NCI-H82 treated with DMSO at 0.1 percent for 48 hours (cell line): ENCODE measurements at regions not wholly inside any gene's neighbourhood (a gene's known extent, or its start where the extent isn't known, plus 50 kb on each side); places are given as distances from the start of the nearest gene placed in this dataset.
"Not testable (repeated sequence)": the region's sequence is repeated elsewhere in the genome, so short reads cannot be mapped to it uniquely, and the experiment has no call there.

ENCODE experiments used
- DNase-seq: peaks from one replicate; lab custom pipeline; 2025; ENCODE audit not compliant: unreplicated experiment; lab: John Stamatoyannopoulos, UW

- DNase-seq: no peak
Measured at GRCh38 chr7:119758254-119758653, 514.7 kb upstream of the KCND2 start.

- DNase-seq: no peak
Measured at GRCh38 chr7:119761776-119762175, 511.2 kb upstream of the KCND2 start.

- DNase-seq: no peak
Measured at GRCh38 chr7:119782286-119782685, 490.7 kb upstream of the KCND2 start.

- no peak for DNase-seq
Measured at GRCh38 chr7:119783799-119784198, 489.2 kb upstream of the KCND2 start.

GRCh38 chr7:119802147-119802546, 470.8 kb upstream of the KCND2 start:
- DNase-seq: no peak

- DNase-seq: no peak
Measured at GRCh38 chr7:119825091-119825655, 447.8 kb upstream of the KCND2 start.

GRCh38 chr7:119826547-119826946, 446.4 kb upstream of the KCND2 start:
- DNase-seq: no peak

GRCh38 chr7:119838444-119838843, 434.5 kb upstream of the KCND2 start:
- no peak for DNase-seq

- DNase-seq: no peak
Measured at GRCh38 chr7:119842337-119842736, 430.6 kb upstream of the KCND2 start.

- no peak for DNase-seq
Measured at GRCh38 chr7:119842786-119843185, 430.2 kb upstream of the KCND2 start.

GRCh38 chr7:119861385-119861784, 411.6 kb upstream of the KCND2 start:
- no peak for DNase-seq

GRCh38 chr7:119868387-119868786, 404.6 kb upstream of the KCND2 start:
- no peak for DNase-seq

GRCh38 chr7:119879835-119880234, 393.1 kb upstream of the KCND2 start:
- no peak for DNase-seq

GRCh38 chr7:119886007-119886406, 387.0 kb upstream of the KCND2 start:
- no peak for DNase-seq

- DNase-seq: not testable (repeated sequence)
Measured at GRCh38 chr7:119886525-119886924, 386.4 kb upstream of the KCND2 start.

- DNase-seq: no peak
Measured at GRCh38 chr7:119888251-119888650, 384.7 kb upstream of the KCND2 start.

GRCh38 chr7:119890631-119891030, 382.3 kb upstream of the KCND2 start:
- DNase-seq: no peak

GRCh38 chr7:119895320-119895719, 377.7 kb upstream of the KCND2 start:
- no peak for DNase-seq

- no peak for DNase-seq
Measured at GRCh38 chr7:119896386-119896785, 376.6 kb upstream of the KCND2 start.

- DNase-seq: no peak
Measured at GRCh38 chr7:119900996-119901672, 371.8 kb upstream of the KCND2 start.

GRCh38 chr7:119903085-119903484, 369.9 kb upstream of the KCND2 start:
- no peak for DNase-seq

- DNase-seq: no peak
Measured at GRCh38 chr7:119905495-119905894, 367.5 kb upstream of the KCND2 start.

- DNase-seq: no peak
Measured at GRCh38 chr7:119908948-119909347, 364.0 kb upstream of the KCND2 start.
